Liver (tissue), 3 donors: ENCODE measurements at regions not wholly inside any gene's neighbourhood (a gene's known extent, or its start where the extent isn't known, plus 50 kb on each side); places are given as distances from the start of the nearest gene placed in this dataset.

ENCODE experiments used
- RAD21 ChIP-seq, 2 donors: IDR thresholded peaks; 2 replicates each; pipeline ENCODE4 v1.6.1; 2016; ENCODE audit warnings: antibody characterized with exemption in 2 of 2, mild to moderate bottlenecking in 2 of 2
- TAF1 ChIP-seq: conservative IDR thresholded peaks from 2 replicates; pipeline ENCODE4 v1.6.1; 2016; ENCODE audit warnings: antibody characterized with exemption, mild to moderate bottlenecking
- TF ChIP-seq, protein P1 (sequence below): fragments of 150-350 bp; IDR thresholded peaks from 2 replicates; pipeline ENCODE4 v1.5.1; 2017; ENCODE audit warnings: improper control_type of control experiment, low read depth, low read length; ENCODE audit not compliant: missing input control
- TF ChIP-seq, protein P2 (sequence below): IDR thresholded peaks from 2 replicates; pipeline ENCODE4 v1.6.1; 2016; ENCODE audit warnings: antibody characterized with exemption
- TF ChIP-seq, protein P3 (sequence below): IDR thresholded peaks from 2 replicates; pipeline ENCODE4 v1.6.1; 2016; ENCODE audit warnings: antibody characterized with exemption, mild to moderate bottlenecking
- TF ChIP-seq, protein P4 (sequence below): IDR thresholded peaks from 2 replicates; pipeline ENCODE4 v1.6.1; 2016; ENCODE audit warnings: antibody characterized with exemption
- TF ChIP-seq, protein P5 (sequence below): IDR thresholded peaks from 2 replicates; pipeline ENCODE4 v1.6.1; 2016; ENCODE audit warnings: antibody characterized with exemption
- donor health status: healthy.
- donor health status: healthy.

DNA sequence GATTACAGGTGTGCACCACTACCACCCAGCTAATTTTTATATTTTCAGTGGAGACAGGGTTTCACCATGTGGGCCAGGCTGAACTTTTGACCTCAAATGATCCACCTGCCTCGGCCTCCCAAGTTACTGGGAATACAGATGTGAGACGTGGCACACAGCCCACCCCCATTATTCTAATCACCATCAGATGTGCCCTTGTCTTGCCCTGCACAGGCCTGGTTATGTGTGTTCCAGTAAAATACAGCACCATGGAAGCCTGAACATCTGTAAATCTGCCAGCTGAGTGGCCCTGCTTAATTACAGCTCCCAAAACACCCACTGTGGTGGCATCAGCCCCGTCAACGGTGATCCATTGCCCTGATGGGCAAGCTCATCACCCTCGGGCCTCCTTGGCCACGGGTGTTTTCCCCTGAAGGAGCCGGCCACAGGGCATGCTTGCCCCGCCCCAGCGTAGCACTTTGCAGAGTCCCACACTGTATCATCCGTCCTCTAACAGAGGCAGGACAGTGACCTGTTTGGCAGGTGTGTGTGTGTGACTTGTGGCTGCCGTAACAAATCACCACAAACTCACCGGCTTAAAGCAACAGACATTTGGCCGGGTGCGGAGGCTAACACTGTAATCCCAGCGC, 74.5 kb downstream of the RBFOX3 start:
- no peak for TF ChIP-seq RAD21 (IDR thresholded peaks at IDR 0.05)
- TF ChIP-seq, protein P1, sequence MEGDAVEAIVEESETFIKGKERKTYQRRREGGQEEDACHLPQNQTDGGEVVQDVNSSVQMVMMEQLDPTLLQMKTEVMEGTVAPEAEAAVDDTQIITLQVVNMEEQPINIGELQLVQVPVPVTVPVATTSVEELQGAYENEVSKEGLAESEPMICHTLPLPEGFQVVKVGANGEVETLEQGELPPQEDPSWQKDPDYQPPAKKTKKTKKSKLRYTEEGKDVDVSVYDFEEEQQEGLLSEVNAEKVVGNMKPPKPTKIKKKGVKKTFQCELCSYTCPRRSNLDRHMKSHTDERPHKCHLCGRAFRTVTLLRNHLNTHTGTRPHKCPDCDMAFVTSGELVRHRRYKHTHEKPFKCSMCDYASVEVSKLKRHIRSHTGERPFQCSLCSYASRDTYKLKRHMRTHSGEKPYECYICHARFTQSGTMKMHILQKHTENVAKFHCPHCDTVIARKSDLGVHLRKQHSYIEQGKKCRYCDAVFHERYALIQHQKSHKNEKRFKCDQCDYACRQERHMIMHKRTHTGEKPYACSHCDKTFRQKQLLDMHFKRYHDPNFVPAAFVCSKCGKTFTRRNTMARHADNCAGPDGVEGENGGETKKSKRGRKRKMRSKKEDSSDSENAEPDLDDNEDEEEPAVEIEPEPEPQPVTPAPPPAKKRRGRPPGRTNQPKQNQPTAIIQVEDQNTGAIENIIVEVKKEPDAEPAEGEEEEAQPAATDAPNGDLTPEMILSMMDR: no peak
- TF ChIP-seq, protein P2, sequence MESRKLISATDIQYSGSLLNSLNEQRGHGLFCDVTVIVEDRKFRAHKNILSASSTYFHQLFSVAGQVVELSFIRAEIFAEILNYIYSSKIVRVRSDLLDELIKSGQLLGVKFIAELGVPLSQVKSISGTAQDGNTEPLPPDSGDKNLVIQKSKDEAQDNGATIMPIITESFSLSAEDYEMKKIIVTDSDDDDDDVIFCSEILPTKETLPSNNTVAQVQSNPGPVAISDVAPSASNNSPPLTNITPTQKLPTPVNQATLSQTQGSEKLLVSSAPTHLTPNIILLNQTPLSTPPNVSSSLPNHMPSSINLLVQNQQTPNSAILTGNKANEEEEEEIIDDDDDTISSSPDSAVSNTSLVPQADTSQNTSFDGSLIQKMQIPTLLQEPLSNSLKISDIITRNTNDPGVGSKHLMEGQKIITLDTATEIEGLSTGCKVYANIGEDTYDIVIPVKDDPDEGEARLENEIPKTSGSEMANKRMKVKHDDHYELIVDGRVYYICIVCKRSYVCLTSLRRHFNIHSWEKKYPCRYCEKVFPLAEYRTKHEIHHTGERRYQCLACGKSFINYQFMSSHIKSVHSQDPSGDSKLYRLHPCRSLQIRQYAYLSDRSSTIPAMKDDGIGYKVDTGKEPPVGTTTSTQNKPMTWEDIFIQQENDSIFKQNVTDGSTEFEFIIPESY: no peak
- no peak for TF ChIP-seq TAF1
- TF ChIP-seq, protein P3, sequence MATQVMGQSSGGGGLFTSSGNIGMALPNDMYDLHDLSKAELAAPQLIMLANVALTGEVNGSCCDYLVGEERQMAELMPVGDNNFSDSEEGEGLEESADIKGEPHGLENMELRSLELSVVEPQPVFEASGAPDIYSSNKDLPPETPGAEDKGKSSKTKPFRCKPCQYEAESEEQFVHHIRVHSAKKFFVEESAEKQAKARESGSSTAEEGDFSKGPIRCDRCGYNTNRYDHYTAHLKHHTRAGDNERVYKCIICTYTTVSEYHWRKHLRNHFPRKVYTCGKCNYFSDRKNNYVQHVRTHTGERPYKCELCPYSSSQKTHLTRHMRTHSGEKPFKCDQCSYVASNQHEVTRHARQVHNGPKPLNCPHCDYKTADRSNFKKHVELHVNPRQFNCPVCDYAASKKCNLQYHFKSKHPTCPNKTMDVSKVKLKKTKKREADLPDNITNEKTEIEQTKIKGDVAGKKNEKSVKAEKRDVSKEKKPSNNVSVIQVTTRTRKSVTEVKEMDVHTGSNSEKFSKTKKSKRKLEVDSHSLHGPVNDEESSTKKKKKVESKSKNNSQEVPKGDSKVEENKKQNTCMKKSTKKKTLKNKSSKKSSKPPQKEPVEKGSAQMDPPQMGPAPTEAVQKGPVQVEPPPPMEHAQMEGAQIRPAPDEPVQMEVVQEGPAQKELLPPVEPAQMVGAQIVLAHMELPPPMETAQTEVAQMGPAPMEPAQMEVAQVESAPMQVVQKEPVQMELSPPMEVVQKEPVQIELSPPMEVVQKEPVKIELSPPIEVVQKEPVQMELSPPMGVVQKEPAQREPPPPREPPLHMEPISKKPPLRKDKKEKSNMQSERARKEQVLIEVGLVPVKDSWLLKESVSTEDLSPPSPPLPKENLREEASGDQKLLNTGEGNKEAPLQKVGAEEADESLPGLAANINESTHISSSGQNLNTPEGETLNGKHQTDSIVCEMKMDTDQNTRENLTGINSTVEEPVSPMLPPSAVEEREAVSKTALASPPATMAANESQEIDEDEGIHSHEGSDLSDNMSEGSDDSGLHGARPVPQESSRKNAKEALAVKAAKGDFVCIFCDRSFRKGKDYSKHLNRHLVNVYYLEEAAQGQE: no peak
- TF ChIP-seq, protein P4, sequence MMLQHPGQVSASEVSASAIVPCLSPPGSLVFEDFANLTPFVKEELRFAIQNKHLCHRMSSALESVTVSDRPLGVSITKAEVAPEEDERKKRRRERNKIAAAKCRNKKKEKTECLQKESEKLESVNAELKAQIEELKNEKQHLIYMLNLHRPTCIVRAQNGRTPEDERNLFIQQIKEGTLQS: no peak
- TF ChIP-seq, protein P5, sequence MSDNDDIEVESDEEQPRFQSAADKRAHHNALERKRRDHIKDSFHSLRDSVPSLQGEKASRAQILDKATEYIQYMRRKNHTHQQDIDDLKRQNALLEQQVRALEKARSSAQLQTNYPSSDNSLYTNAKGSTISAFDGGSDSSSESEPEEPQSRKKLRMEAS: no peak
